Uterus (tissue), 2 donors: ENCODE measurements at regions not wholly inside any gene's neighbourhood (a gene's known extent, or its start where the extent isn't known, plus 50 kb on each side); places are given as distances from the start of the nearest gene placed in this dataset.

Source experiments
- CTCF ChIP-seq, 4 experiments: fragments of 200-600 bp in 2 of 4; fragments of 450-650 bp in 2 of 4; sonication (generic) in 2 of 4; IDR thresholded peaks; one replicate each; pipeline ENCODE4 v1.5.1; 2016 to 2019; ENCODE audit warnings: antibody characterized with exemption in 4 of 4, mild to moderate bottlenecking in 2 of 4, moderate library complexity in 1 of 4
- POLR2A ChIP-seq, 2 donors: fragments of 450-650 bp; IDR thresholded peaks; one replicate each; pipeline ENCODE4 v1.6.1; 2016; ENCODE audit warnings: antibody characterized with exemption in 2 of 2, mild to moderate bottlenecking in 1 of 2, moderate library complexity in 1 of 2

GRCh38 chr6:93057584-93057983, 361.8 kb downstream of the EPHA7 start:
- TF ChIP-seq CTCF (IDR thresholded peaks at IDR 0.05) (no peak), POLR2A (IDR thresholded peaks at IDR 0.05) (no peak)
